ENCODE measurements at regions not wholly inside any gene's neighbourhood (a gene's known extent, or its start where the extent isn't known, plus 50 kb on each side); places are given as distances from the start of the nearest gene placed in this dataset.

DNA sequence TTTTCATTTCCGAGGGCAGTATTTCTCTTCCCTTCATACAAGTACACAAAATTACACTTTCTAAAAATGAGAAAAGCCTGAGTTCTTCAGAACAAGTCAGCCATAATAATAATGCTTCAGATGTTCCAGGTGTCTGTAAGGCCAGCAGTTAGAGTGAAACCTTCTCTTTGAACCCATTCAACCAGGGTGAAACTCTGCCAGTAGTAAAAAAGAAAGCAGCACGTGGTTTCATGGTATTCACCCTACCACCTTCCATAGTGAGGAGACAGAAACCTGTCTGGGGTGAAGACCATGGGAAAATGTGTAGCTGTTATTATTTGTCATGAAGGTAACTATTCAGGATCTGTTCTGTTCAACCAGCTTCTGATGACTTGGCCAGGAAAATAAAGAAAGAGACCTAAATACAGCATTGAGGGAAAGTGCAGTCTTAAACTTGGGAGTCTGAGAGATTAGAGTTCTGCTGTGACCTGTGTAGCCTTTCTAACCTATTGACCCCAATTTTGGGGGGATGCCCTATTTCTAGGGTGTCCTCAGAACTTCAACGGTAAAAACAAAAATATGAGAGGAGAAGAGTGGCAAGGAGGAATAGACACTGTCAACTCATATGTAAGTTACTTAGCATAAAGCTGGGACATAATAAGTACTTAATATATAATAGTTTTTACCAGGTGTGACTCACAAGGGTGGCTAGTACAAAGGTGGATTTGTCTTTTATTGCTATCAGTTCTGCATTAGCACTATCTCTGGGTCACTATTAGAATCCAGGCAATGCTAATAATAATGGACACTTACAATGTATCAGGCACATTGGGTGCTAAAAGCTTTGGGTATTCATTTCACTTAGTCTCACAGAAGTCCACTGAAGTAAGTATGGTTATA is 70.0 kb upstream of the TNFSF4 start:
- Histone ChIP-seq H3K4me1 (ENCODE audit: insufficient read depth, low read length) (peaks cover 19% of the 10 kb centered on the region; the same call in 1 of the 2 replicates), H3K36me3 (ENCODE audit: insufficient read depth, low read length) (no peaks in the 10 kb centered on the region), H3K9ac (ENCODE audit: low read depth, low read length) (no peak overlapping the region), H3K9me3 (ENCODE audit: insufficient read depth, low read depth, low read length) (no peaks in the 10 kb centered on the region), H3K4me3 (ENCODE audit: low read length) (no peak overlapping the region), H3K27ac (ENCODE audit: low read depth, low read length) (no peak overlapping the region), H3K27me3 (ENCODE audit: insufficient read depth, low read length) (no peaks in the 10 kb centered on the region)
- WGBS: 100% methylated on average over 3 of the region's 3 CpGs

- Histone ChIP-seq H3K9ac (ENCODE audit: low read depth, low read length) (no peak overlapping the region), H3K27me3 (ENCODE audit: insufficient read depth, low read length) (no peaks in the 10 kb centered on the region), H3K9me3 (ENCODE audit: insufficient read depth, low read depth, low read length) (no peaks in the 10 kb centered on the region), H3K36me3 (ENCODE audit: insufficient read depth, low read length) (no peaks in the 10 kb centered on the region), H3K4me1 (ENCODE audit: insufficient read depth, low read length) (peaks cover 15% of the 10 kb centered on the region; the same call in 1 of the 2 replicates), H3K4me3 (ENCODE audit: low read length) (no peak overlapping the region), H3K27ac (ENCODE audit: low read depth, low read length) (no peak overlapping the region)
- WGBS: 95% methylated on average over 6 of the region's 7 CpGs
Observed at GRCh38 chr1:173280899-173281660, 73.9 kb upstream of the TNFSF4 start.

DNA sequence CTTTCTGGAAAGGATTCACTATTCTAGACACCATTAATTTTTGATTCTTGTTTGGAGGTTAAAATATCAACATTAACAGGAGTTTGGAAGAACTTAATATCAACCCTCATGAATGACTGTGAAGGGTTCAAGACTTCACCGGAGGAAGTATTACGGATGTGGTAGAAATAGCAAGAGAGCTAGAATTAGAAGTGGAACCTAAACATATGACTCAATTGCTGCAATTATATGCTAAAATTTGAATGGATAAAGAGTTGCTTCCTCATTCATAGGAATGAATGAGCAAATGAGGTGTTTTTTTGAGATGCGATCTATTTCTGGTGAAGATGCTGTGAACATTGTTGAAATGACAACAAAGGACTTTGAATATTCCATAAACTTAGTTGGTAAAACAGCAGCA is 77.9 kb upstream of the TNFSF4 start:
- WGBS: 97% methylated on average over 3 of the region's 3 CpGs
- Histone ChIP-seq H3K27me3 (ENCODE audit: insufficient read depth, low read length) (no peaks in the 10 kb centered on the region), H3K9me3 (ENCODE audit: insufficient read depth, low read depth, low read length) (no peaks in the 10 kb centered on the region), H3K4me3 (ENCODE audit: low read length) (no peak overlapping the region), H3K4me1 (ENCODE audit: insufficient read depth, low read length) (peaks cover under 1% of the 10 kb centered on the region; the same call in 1 of the 2 replicates), H3K27ac (ENCODE audit: low read depth, low read length) (no peak overlapping the region), H3K36me3 (ENCODE audit: insufficient read depth, low read length) (no peaks in the 10 kb centered on the region), H3K9ac (ENCODE audit: low read depth, low read length) (no peak overlapping the region)

DNA sequence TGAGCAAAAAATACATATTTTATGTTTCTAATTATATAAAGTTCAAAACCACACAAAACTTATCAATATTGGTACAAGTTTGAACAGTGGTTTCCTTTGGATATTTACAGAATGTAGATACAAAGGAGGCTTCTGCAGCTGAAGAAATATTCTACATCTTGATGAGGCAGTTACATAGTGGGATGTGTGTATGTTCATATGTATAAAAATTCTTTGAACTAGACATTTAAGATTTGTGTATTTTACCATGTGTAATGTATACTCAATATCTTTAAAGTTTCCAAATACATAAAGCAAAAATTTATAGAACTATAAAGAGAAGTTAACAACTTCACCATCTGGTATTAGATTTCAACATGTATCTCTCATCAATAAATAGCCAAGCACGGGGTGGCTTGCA is 80.7 kb upstream of the TNFSF4 start:
- 93% methylated on average over 1 of the region's 1 CpG for WGBS
- no peaks in the 10 kb centered on the region for H3K27me3 ChIP-seq (ENCODE audit: insufficient read depth, low read length)
- H3K36me3 ChIP-seq (ENCODE audit: insufficient read depth, low read length): no peaks in the 10 kb centered on the region
- no peak overlapping the region for H3K4me3 ChIP-seq (ENCODE audit: low read length)
- no peaks in the 10 kb centered on the region for H3K4me1 ChIP-seq (ENCODE audit: insufficient read depth, low read length)
- H3K9ac ChIP-seq (ENCODE audit: low read depth, low read length): no peak overlapping the region
- H3K9me3 ChIP-seq (ENCODE audit: insufficient read depth, low read depth, low read length): no peaks in the 10 kb centered on the region
- H3K27ac ChIP-seq (ENCODE audit: low read depth, low read length): no peak overlapping the region

DNA sequence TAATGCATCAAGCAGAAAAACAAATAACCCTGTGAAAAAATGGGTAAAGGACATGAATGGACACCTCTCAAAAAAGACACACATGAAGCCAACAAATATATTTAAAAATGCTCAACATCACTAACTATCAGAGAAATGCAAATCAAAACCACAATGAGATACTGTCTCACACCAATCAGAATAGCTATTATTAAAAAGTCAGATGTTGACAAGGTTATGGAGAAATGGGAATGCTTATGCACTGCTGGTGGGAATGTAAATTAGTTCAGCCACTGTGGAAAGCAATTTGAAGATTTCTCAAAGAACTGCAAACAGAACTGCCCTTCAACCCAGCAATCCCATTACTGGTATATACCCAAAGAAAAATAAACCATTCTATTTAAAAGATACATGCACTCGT is 86.6 kb upstream of the TNFSF4 start:
- H3K27me3 ChIP-seq (ENCODE audit: insufficient read depth, low read length): no peaks in the 10 kb centered on the region
- H3K27ac ChIP-seq (ENCODE audit: low read depth, low read length): no peak overlapping the region
- WGBS: 93% methylated on average over 1 of the region's 1 CpG
- H3K9me3 ChIP-seq (ENCODE audit: insufficient read depth, low read depth, low read length): no peaks in the 10 kb centered on the region
- H3K9ac ChIP-seq (ENCODE audit: low read depth, low read length): no peak overlapping the region
- H3K4me3 ChIP-seq (ENCODE audit: low read length): no peak overlapping the region
- no peaks in the 10 kb centered on the region for H3K36me3 ChIP-seq (ENCODE audit: insufficient read depth, low read length)
- peaks cover 7% of the 10 kb centered on the region; the same call in 1 of the 2 replicates for H3K4me1 ChIP-seq (ENCODE audit: insufficient read depth, low read length)

GRCh38 chr1:173294843-173295242 is 87.7 kb upstream of the TNFSF4 start:
- Histone ChIP-seq H3K36me3 (ENCODE audit: insufficient read depth, low read length) (no peaks in the 10 kb centered on the region), H3K9ac (ENCODE audit: low read depth, low read length) (no peak overlapping the region), H3K27ac (ENCODE audit: low read depth, low read length) (no peak overlapping the region), H3K4me1 (ENCODE audit: insufficient read depth, low read length) (peaks cover 9% of the 10 kb centered on the region; the same call in 1 of the 2 replicates), H3K4me3 (ENCODE audit: low read length) (no peak overlapping the region), H3K27me3 (ENCODE audit: insufficient read depth, low read length) (no peaks in the 10 kb centered on the region), H3K9me3 (ENCODE audit: insufficient read depth, low read depth, low read length) (no peaks in the 10 kb centered on the region)
- WGBS: 100% methylated on average over 2 of the region's 2 CpGs

DNA sequence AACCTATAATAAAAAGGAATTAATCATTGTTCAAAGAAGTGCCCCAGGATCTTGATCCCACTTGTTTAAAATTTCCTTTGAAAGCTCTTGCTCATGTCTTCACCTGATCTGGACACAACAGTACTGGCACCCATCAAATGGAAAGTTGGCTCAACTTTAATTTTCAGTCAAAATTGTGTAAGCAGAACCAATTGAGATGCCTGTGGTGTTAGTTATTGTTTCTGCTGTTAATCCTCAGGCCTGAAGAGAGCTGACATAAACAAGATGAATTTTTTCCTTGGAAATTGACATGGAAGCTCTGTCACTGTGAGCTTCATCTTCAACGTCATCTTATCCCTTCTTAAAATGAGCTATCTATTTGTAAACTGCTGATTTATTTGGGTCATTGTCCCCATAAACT is 88.3 kb upstream of the TNFSF4 start:
- Histone ChIP-seq H3K9ac (ENCODE audit: low read depth, low read length) (no peak overlapping the region), H3K36me3 (ENCODE audit: insufficient read depth, low read length) (no peaks in the 10 kb centered on the region), H3K4me1 (ENCODE audit: insufficient read depth, low read length) (peaks cover 9% of the 10 kb centered on the region; the same call in 1 of the 2 replicates), H3K4me3 (ENCODE audit: low read length) (no peak overlapping the region), H3K27me3 (ENCODE audit: insufficient read depth, low read length) (no peaks in the 10 kb centered on the region), H3K9me3 (ENCODE audit: insufficient read depth, low read depth, low read length) (no peaks in the 10 kb centered on the region), H3K27ac (ENCODE audit: low read depth, low read length) (no peak overlapping the region)
- 92% methylated on average over 1 of the region's 1 CpG for WGBS

DNA sequence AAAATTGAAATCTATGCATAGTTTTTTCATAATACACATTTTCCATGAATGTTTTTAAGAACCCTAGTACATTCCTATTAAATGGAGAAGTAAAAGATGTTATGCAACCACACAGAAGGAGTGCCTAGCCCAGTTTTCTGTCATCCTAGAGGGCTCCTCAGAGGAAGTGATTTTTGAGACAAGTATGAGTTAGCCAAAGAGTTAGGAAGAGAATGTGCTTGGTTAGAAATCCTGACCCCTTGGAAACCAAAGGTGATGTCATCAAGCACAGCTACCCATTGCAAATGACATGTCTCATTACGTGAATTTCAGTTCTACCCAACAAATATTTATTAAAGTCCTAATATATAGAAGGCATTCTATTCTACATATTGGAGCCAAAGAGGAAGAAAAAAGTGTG is 88.9 kb upstream of the TNFSF4 start:
- no peak overlapping the region for H3K4me3 ChIP-seq (ENCODE audit: low read length)
- no peak overlapping the region for H3K9ac ChIP-seq (ENCODE audit: low read depth, low read length)
- no peaks in the 10 kb centered on the region for H3K36me3 ChIP-seq (ENCODE audit: insufficient read depth, low read length)
- H3K27me3 ChIP-seq (ENCODE audit: insufficient read depth, low read length): no peaks in the 10 kb centered on the region
- H3K9me3 ChIP-seq (ENCODE audit: insufficient read depth, low read depth, low read length): no peaks in the 10 kb centered on the region
- no peak overlapping the region for H3K27ac ChIP-seq (ENCODE audit: low read depth, low read length)
- H3K4me1 ChIP-seq (ENCODE audit: insufficient read depth, low read length): peaks cover 9% of the 10 kb centered on the region; the same call in 1 of the 2 replicates
- no CpG with 5 or more reads among the region's 1 CpG for WGBS

- Histone ChIP-seq H3K9ac (ENCODE audit: low read depth, low read length) (no peak overlapping the region), H3K4me1 (ENCODE audit: insufficient read depth, low read length) (peaks cover 15% of the 10 kb centered on the region; the same call in 1 of the 2 replicates), H3K27me3 (ENCODE audit: insufficient read depth, low read length) (no peaks in the 10 kb centered on the region), H3K36me3 (ENCODE audit: insufficient read depth, low read length) (no peaks in the 10 kb centered on the region), H3K9me3 (ENCODE audit: insufficient read depth, low read depth, low read length) (no peaks in the 10 kb centered on the region), H3K4me3 (ENCODE audit: low read length) (no peak overlapping the region), H3K27ac (ENCODE audit: low read depth, low read length) (no peak overlapping the region)
- 92% methylated on average over 4 of the region's 4 CpGs for WGBS
Observed at GRCh38 chr1:173297798-173298391, 90.8 kb upstream of the TNFSF4 start.

- Histone ChIP-seq H3K27ac (ENCODE audit: low read depth, low read length) (no peak overlapping the region), H3K4me3 (ENCODE audit: low read length) (no peak overlapping the region), H3K9ac (ENCODE audit: low read depth, low read length) (no peak overlapping the region), H3K4me1 (ENCODE audit: insufficient read depth, low read length) (peaks cover 26% of the 10 kb centered on the region), H3K36me3 (ENCODE audit: insufficient read depth, low read length) (no peaks in the 10 kb centered on the region), H3K27me3 (ENCODE audit: insufficient read depth, low read length) (no peaks in the 10 kb centered on the region), H3K9me3 (ENCODE audit: insufficient read depth, low read depth, low read length) (no peaks in the 10 kb centered on the region)
- WGBS: 67% methylated on average over 3 of the region's 5 CpGs
Observed at GRCh38 chr1:173300061-173301044, 93.2 kb upstream of the TNFSF4 start.
